ENCODE measurements at regions not wholly inside any gene's neighbourhood (a gene's known extent, or its start where the extent isn't known, plus 50 kb on each side); places are given as distances from the start of the nearest gene placed in this dataset.

DNA sequence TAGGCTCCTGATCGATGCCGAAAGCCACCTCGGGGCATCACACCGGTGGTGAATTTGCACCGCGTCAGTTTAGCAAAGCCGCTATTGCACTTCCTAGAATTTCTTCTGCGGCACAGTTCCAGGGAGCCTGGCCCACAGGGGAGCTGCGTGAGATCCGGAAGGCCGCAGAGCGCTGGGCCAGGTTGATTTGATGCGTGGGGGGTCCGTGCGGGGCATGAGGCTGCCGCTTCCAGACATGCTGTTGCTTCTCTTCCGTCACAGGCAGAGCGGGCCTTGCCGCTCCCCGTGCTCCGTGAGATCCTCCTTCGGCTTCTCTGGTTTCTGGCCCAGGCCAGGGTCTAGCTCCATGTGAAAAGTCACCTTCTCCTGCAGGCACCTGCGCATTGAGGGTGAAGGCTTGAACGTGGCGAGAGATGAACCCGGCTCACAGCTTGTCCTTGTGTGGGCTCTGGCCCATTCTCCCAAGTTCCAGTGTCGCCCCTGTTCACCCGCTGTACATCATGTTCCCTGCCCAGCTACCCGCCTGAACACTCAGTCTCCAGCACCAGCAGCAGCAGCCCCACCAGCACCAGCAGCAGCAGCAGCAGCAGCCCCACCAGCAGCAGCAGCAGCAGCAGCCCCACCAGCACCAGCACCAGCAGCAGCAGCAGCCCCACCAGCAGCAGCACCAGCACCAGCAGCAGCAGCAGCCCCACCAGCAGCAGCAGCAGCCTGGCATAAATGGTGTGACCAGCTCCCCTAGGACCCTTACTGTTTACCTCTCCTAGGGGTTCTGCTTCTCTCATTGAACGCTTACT is 131.2 kb downstream of the TRIML1 start:
- H3K27me3 ChIP-seq (ENCODE audit: control insufficient read depth, insufficient read depth, low read length): no peaks in the 10 kb centered on the region
- no peaks in the 10 kb centered on the region for H3K9me3 ChIP-seq (ENCODE audit: control insufficient read depth, insufficient read depth, low read depth, low read length)
- H3K4me2 ChIP-seq (ENCODE audit: extremely low read depth, insufficient read depth, low read length): no peak overlapping the region
- H3K4me1 ChIP-seq (ENCODE audit: control insufficient read depth, extremely low read depth, insufficient read depth, low read length): no peaks in the 10 kb centered on the region
- no peaks in the 10 kb centered on the region for H4K20me1 ChIP-seq (ENCODE audit: control insufficient read depth, extremely low read depth, insufficient read depth, low read length)
- DNase-seq (ENCODE audit: low read depth in 2 of 2): no peak
- H3K36me3 ChIP-seq (ENCODE audit: control insufficient read depth, insufficient read depth, low read length): no peaks in the 10 kb centered on the region
- H3K9ac ChIP-seq (ENCODE audit: insufficient read depth, low read length): no peak overlapping the region
- no peak overlapping the region for H3K27ac ChIP-seq (ENCODE audit: insufficient read depth, low read length)
- TF ChIP-seq, protein P1, sequence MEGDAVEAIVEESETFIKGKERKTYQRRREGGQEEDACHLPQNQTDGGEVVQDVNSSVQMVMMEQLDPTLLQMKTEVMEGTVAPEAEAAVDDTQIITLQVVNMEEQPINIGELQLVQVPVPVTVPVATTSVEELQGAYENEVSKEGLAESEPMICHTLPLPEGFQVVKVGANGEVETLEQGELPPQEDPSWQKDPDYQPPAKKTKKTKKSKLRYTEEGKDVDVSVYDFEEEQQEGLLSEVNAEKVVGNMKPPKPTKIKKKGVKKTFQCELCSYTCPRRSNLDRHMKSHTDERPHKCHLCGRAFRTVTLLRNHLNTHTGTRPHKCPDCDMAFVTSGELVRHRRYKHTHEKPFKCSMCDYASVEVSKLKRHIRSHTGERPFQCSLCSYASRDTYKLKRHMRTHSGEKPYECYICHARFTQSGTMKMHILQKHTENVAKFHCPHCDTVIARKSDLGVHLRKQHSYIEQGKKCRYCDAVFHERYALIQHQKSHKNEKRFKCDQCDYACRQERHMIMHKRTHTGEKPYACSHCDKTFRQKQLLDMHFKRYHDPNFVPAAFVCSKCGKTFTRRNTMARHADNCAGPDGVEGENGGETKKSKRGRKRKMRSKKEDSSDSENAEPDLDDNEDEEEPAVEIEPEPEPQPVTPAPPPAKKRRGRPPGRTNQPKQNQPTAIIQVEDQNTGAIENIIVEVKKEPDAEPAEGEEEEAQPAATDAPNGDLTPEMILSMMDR (conservative IDR thresholded peaks at IDR 0.05 in 1 of 2, IDR thresholded peaks at IDR 0.05 in 1 of 2; ENCODE audit: low read depth in 1 of 2, low read length in 2 of 2): no peak
- no peak for TF ChIP-seq EZH2 (IDR thresholded peaks at IDR 0.05; ENCODE audit: low read length, missing control alignments)
- H3K79me2 ChIP-seq (ENCODE audit: control insufficient read depth, insufficient read depth, low read length): no peaks in the 10 kb centered on the region
- no peak overlapping the region for H2AFZ ChIP-seq (ENCODE audit: low read length)
- H3K4me3 ChIP-seq (replicated peaks in 1 of 4; ENCODE audit: control extremely low read depth in 1 of 4, insufficient read depth in 1 of 4, low read depth in 3 of 4, low read length in 4 of 4): no peak overlapping the region

DNA sequence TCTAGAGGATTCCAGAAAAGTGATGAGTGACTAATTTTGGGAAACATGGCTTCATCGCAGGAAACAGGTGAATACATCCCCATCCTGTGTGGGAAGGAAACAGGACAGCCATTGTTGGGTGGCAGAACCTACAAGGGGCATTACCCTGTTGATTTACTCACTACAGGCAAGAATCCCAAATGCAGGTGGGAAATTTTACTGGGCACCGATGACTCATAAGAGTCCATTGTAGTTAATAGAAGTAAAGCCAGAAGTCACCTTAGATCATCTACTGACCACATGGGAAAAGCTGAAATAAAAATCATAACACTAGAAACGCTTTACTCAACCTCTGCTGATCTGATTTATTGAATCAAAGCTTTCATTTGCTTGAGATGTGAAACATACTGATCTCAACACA is 136.4 kb downstream of the TRIML1 start:
- Histone ChIP-seq H3K79me2 (ENCODE audit: control insufficient read depth, insufficient read depth, low read length) (no peaks in the 10 kb centered on the region), H4K20me1 (ENCODE audit: control insufficient read depth, extremely low read depth, insufficient read depth, low read length) (no peaks in the 10 kb centered on the region), H3K4me2 (ENCODE audit: extremely low read depth, insufficient read depth, low read length) (no peak overlapping the region), H3K36me3 (ENCODE audit: control insufficient read depth, insufficient read depth, low read length) (no peaks in the 10 kb centered on the region), H3K27me3 (ENCODE audit: control insufficient read depth, insufficient read depth, low read length) (no peaks in the 10 kb centered on the region), H3K4me1 (ENCODE audit: control insufficient read depth, extremely low read depth, insufficient read depth, low read length) (no peaks in the 10 kb centered on the region), H2AFZ (ENCODE audit: low read length) (no peak overlapping the region), H3K9me3 (ENCODE audit: control insufficient read depth, insufficient read depth, low read depth, low read length) (no peaks in the 10 kb centered on the region), H3K9ac (ENCODE audit: insufficient read depth, low read length) (no peak overlapping the region), H3K27ac (ENCODE audit: insufficient read depth, low read length) (no peak overlapping the region), H3K4me3 (replicated peaks in 1 of 4; ENCODE audit: control extremely low read depth in 1 of 4, insufficient read depth in 1 of 4, low read depth in 3 of 4, low read length in 4 of 4) (no peak overlapping the region)
- TF ChIP-seq, protein P1 (conservative IDR thresholded peaks at IDR 0.05 in 1 of 2, IDR thresholded peaks at IDR 0.05 in 1 of 2; ENCODE audit: low read depth in 1 of 2, low read length in 2 of 2): no peak
- no peak for TF ChIP-seq EZH2 (IDR thresholded peaks at IDR 0.05; ENCODE audit: low read length, missing control alignments)
- DNase-seq (ENCODE audit: low read depth in 2 of 2): no peak

GRCh38 chr4:188279184-188279583 is 139.9 kb downstream of the TRIML1 start:
- TF ChIP-seq EZH2 (IDR thresholded peaks at IDR 0.05; ENCODE audit: low read length, missing control alignments): no peak
- TF ChIP-seq, protein P1 (conservative IDR thresholded peaks at IDR 0.05 in 1 of 2, IDR thresholded peaks at IDR 0.05 in 1 of 2; ENCODE audit: low read depth in 1 of 2, low read length in 2 of 2): no peak
- H3K27me3 ChIP-seq (ENCODE audit: control insufficient read depth, insufficient read depth, low read length): no peaks in the 10 kb centered on the region
- H3K27ac ChIP-seq (ENCODE audit: insufficient read depth, low read length): no peak overlapping the region
- no peaks in the 10 kb centered on the region for H3K4me1 ChIP-seq (ENCODE audit: control insufficient read depth, extremely low read depth, insufficient read depth, low read length)
- no peak for DNase-seq (ENCODE audit: low read depth in 2 of 2)
- no peaks in the 10 kb centered on the region for H3K9me3 ChIP-seq (ENCODE audit: control insufficient read depth, insufficient read depth, low read depth, low read length)
- no peak overlapping the region for H3K4me3 ChIP-seq (replicated peaks in 1 of 4; ENCODE audit: control extremely low read depth in 1 of 4, insufficient read depth in 1 of 4, low read depth in 3 of 4, low read length in 4 of 4)
- no peaks in the 10 kb centered on the region for H3K36me3 ChIP-seq (ENCODE audit: control insufficient read depth, insufficient read depth, low read length)
- no peak overlapping the region for H2AFZ ChIP-seq (ENCODE audit: low read length)
- no peak overlapping the region for H3K9ac ChIP-seq (ENCODE audit: insufficient read depth, low read length)
- H3K79me2 ChIP-seq (ENCODE audit: control insufficient read depth, insufficient read depth, low read length): no peaks in the 10 kb centered on the region
- no peak overlapping the region for H3K4me2 ChIP-seq (ENCODE audit: extremely low read depth, insufficient read depth, low read length)
- H4K20me1 ChIP-seq (ENCODE audit: control insufficient read depth, extremely low read depth, insufficient read depth, low read length): no peaks in the 10 kb centered on the region

Measured in fibroblast of lung (primary cell).